Chondrocyte (in vitro differentiated cells): ENCODE measurements at regions not wholly inside any gene's neighbourhood (a gene's known extent, or its start where the extent isn't known, plus 50 kb on each side); places are given as distances from the start of the nearest gene placed in this dataset.

Experiments used
- DNase-seq: peaks from one replicate; pipeline ENCODE4 v3.0.0; 2021; ENCODE audit warnings: mixed read lengths, low spot score
- H3K27ac Mint-ChIP-seq: one replicate; pipeline ENCODE4 v1.8.0; 2021; ENCODE audit warnings: mild to moderate bottlenecking, moderate library complexity, mixed read lengths; ENCODE audit not compliant: unreplicated experiment
- H3K27me3 Mint-ChIP-seq: 2 replicates; pipeline ENCODE4 v1.8.0; 2021; ENCODE audit warnings: low read depth, mixed read lengths
- H3K36me3 Mint-ChIP-seq: 2 replicates; pipeline ENCODE4 v1.8.0; 2021; ENCODE audit warnings: low read depth, mixed read lengths
- H3K4me1 Mint-ChIP-seq: 2 replicates; pipeline ENCODE4 v1.8.0; 2021; ENCODE audit warnings: low read depth, mild to moderate bottlenecking, mixed read lengths
- H3K4me3 Mint-ChIP-seq: one replicate; pipeline ENCODE4 v1.8.0; 2021; ENCODE audit warnings: mild to moderate bottlenecking, moderate library complexity, mixed read lengths; ENCODE audit not compliant: unreplicated experiment
- H3K9me3 Mint-ChIP-seq: 2 replicates; pipeline ENCODE4 v1.8.0; 2021; ENCODE audit warnings: low read depth, mixed read lengths
- CTCF ChIP-seq: fragments of 200-600 bp; sonication (generic); IDR thresholded peaks from 2 replicates; pipeline ENCODE4 v1.5.0; 2021; ENCODE audit warnings: antibody characterized with exemption, mild to moderate bottlenecking, moderate library complexity

DNA sequence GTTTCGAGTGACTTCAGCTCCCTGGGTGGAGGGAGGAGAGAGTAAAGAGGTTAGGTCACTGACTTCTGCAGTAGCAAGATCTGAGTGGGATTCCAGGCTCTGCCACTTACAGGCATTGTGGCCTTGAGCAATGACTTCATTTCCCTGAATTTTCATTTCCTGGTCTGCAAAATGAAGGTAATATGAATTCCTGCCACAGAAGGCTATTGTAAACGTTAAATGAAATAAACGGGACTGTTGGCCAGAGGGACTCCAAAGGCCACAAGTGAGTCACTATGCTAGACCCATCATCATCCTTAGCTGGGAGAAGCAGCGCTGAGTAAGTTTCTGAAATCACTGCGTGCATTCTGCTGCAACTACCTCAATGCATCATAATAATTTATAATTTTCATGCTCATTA is 807.8 kb downstream of the AACS start:
- no peak overlapping the region for H3K4me3 Mint-ChIP-seq

GRCh38 chr12:125878483-125878882 is 813.2 kb downstream of the AACS start:
- no peaks in the 10 kb centered on the region for H3K4me1 Mint-ChIP-seq
- no peak overlapping the region for H3K27ac Mint-ChIP-seq
- DNase-seq: no peak
- H3K27me3 Mint-ChIP-seq: no peaks in the 10 kb centered on the region
- TF ChIP-seq CTCF: no peak
- no peaks in the 10 kb centered on the region for H3K9me3 Mint-ChIP-seq
- H3K4me3 Mint-ChIP-seq: no peak overlapping the region
- no peaks in the 10 kb centered on the region for H3K36me3 Mint-ChIP-seq

More for the DNA sequence above, 807.8 kb downstream of the AACS start:
- DNase-seq: no peak
- Mint-ChIP-seq H3K27ac (no peak overlapping the region), H3K36me3 (no peaks in the 10 kb centered on the region), H3K27me3 (peaks cover 1% of the 10 kb centered on the region), H3K9me3 (peaks cover 4% of the 10 kb centered on the region), H3K4me1 (no peaks in the 10 kb centered on the region)
- TF ChIP-seq CTCF: no peak

- no peaks in the 10 kb centered on the region for H3K27me3 Mint-ChIP-seq
- TF ChIP-seq CTCF: no peak
These were observed 816.9 kb downstream of the AACS start for GRCh38 chr12:125882141-125882540.

GRCh38 chr12:125888921-125889320 is 823.7 kb downstream of the AACS start:
- DNase-seq: no peak
- no peak for TF ChIP-seq CTCF
- no peaks in the 10 kb centered on the region for H3K36me3 Mint-ChIP-seq
- H3K27ac Mint-ChIP-seq: peak overlapping the region; percentile 58
- H3K4me3 Mint-ChIP-seq: no peak overlapping the region
- H3K4me1 Mint-ChIP-seq: peaks cover 41% of the 10 kb centered on the region
- H3K9me3 Mint-ChIP-seq: peaks cover 6% of the 10 kb centered on the region
- no peaks in the 10 kb centered on the region for H3K27me3 Mint-ChIP-seq

More at GRCh38 chr12:125882141-125882540, 816.9 kb downstream of the AACS start:
- Mint-ChIP-seq H3K4me1 (no peaks in the 10 kb centered on the region), H3K4me3 (no peak overlapping the region), H3K9me3 (peaks cover 5% of the 10 kb centered on the region), H3K36me3 (no peaks in the 10 kb centered on the region), H3K27ac (no peak overlapping the region)
- no peak for DNase-seq

- Mint-ChIP-seq H3K4me3 (no peak overlapping the region), H3K27me3 (no peaks in the 10 kb centered on the region), H3K36me3 (no peaks in the 10 kb centered on the region), H3K27ac (peak overlapping the region; percentile 97), H3K9me3 (peaks cover 3% of the 10 kb centered on the region), H3K4me1 (peaks cover 41% of the 10 kb centered on the region)
- TF ChIP-seq CTCF: no peak
- no peak for DNase-seq
These were observed 824.5 kb downstream of the AACS start for GRCh38 chr12:125889742-125890141.
